ENCODE measurements at regions not wholly inside any gene's neighbourhood (a gene's known extent, or its start where the extent isn't known, plus 50 kb on each side); places are given as distances from the start of the nearest gene placed in this dataset.

- Histone ChIP-seq H3K4me1 (no peaks in the 10 kb centered on the region), H3K27ac (no peak overlapping the region), H3K4me3 (no peak overlapping the region), H3K27me3 (no peaks in the 10 kb centered on the region), H3K9me3 (no peaks in the 10 kb centered on the region), H3K36me3 (no peaks in the 10 kb centered on the region)
- DNase-seq (ENCODE audit: low spot score in 2 of 2): no peak
- no peak for TF ChIP-seq CTCF (IDR thresholded peaks at IDR 0.05)
- intact Hi-C loops (cut with DNase I): no loop called here
Observed at GRCh38 chr2:190123956-190124355, 61.4 kb upstream of the MSTN start.

GRCh38 chr2:190121971-190122370 lies 59.4 kb upstream of the MSTN start:
- no peaks in the 10 kb centered on the region for H3K27me3 ChIP-seq
- TF ChIP-seq CTCF (IDR thresholded peaks at IDR 0.05): peak in 1 of 3 experiments; percentile 30
- H3K4me3 ChIP-seq: no peak overlapping the region
- no peak for DNase-seq (ENCODE audit: low spot score in 2 of 2)
- no peak overlapping the region for H3K27ac ChIP-seq
- H3K9me3 ChIP-seq: no peaks in the 10 kb centered on the region
- no peaks in the 10 kb centered on the region for H3K36me3 ChIP-seq
- H3K4me1 ChIP-seq: no peaks in the 10 kb centered on the region
- intact Hi-C loops (cut with DNase I): no loop called here

- no peak for DNase-seq (ENCODE audit: low spot score in 2 of 2)
- TF ChIP-seq CTCF (IDR thresholded peaks at IDR 0.05): no peak
- Histone ChIP-seq H3K27me3 (no peaks in the 10 kb centered on the region), H3K4me3 (no peak overlapping the region), H3K27ac (no peak overlapping the region), H3K9me3 (no peaks in the 10 kb centered on the region), H3K36me3 (no peaks in the 10 kb centered on the region), H3K4me1 (no peaks in the 10 kb centered on the region)
- intact Hi-C loops (cut with DNase I): no loop called here
Observed at GRCh38 chr2:190121305-190121704, 58.8 kb upstream of the MSTN start.

- no peaks in the 10 kb centered on the region for H3K27me3 ChIP-seq
- intact Hi-C loops (cut with DNase I): no loop called here
- no peaks in the 10 kb centered on the region for H3K4me1 ChIP-seq
- no peak for DNase-seq (ENCODE audit: low spot score in 2 of 2)
- H3K27ac ChIP-seq: no peak overlapping the region
- no peak for TF ChIP-seq CTCF (IDR thresholded peaks at IDR 0.05)
- peak overlapping the region in 1 of 2 donors; percentile 24 for H3K4me3 ChIP-seq
- H3K9me3 ChIP-seq: no peaks in the 10 kb centered on the region
- H3K36me3 ChIP-seq: no peaks in the 10 kb centered on the region
Observed at GRCh38 chr2:190119923-190120590, 57.5 kb upstream of the MSTN start.

GRCh38 chr2:190119257-190119656 lies 56.7 kb upstream of the MSTN start:
- H3K4me1 ChIP-seq: no peaks in the 10 kb centered on the region
- no peak overlapping the region for H3K27ac ChIP-seq
- H3K9me3 ChIP-seq: no peaks in the 10 kb centered on the region
- DNase-seq (ENCODE audit: low spot score in 2 of 2): no peak
- H3K27me3 ChIP-seq: no peaks in the 10 kb centered on the region
- intact Hi-C loops (cut with DNase I): no loop called here
- no peaks in the 10 kb centered on the region for H3K36me3 ChIP-seq
- no peak for TF ChIP-seq CTCF (IDR thresholded peaks at IDR 0.05)
- H3K4me3 ChIP-seq: peak overlapping the region in 1 of 2 donors; percentile 24

GRCh38 chr2:190117305-190117704 lies 54.8 kb upstream of the MSTN start:
- H3K9me3 ChIP-seq: no peaks in the 10 kb centered on the region
- H3K4me1 ChIP-seq: no peaks in the 10 kb centered on the region
- intact Hi-C loops (cut with DNase I): no loop called here
- no peak overlapping the region for H3K4me3 ChIP-seq
- no peak overlapping the region for H3K27ac ChIP-seq
- no peak for DNase-seq (ENCODE audit: low spot score in 2 of 2)
- no peaks in the 10 kb centered on the region for H3K27me3 ChIP-seq
- no peaks in the 10 kb centered on the region for H3K36me3 ChIP-seq
- TF ChIP-seq CTCF (IDR thresholded peaks at IDR 0.05): no peak

Data from ascending aorta (tissue), 2 donors.